GM12878 (cell line): ENCODE measurements at regions not wholly inside any gene's neighbourhood (a gene's known extent, or its start where the extent isn't known, plus 50 kb on each side); places are given as distances from the start of the nearest gene placed in this dataset.

Experiments
- ATAC-seq: fragments of 200-7000 bp; cut with Tn5 transposase; 3 replicates; pipeline ENCODE4 v1.9.1; 2020; ENCODE audit warnings: mild to moderate bottlenecking, moderate library complexity
- BruUV-seq: library from RNA; stranded (reverse); fragments of 400-500 nt; replicated peaks from 2 replicates; lab custom pipeline; 2021; lab: Mats Ljungman, UMichigan
- CTCF ChIA-PET: fragments of 300-600 bp; sonication (Branson Sonifier 250); formaldehyde crosslinking; extraction: SDS; loops from one replicate; lab custom pipeline; 2021; ENCODE audit warnings: inconsistent platforms; lab: Yijun Ruan, JAX
- POLR2A ChIA-PET: fragments of 350-600 bp; formaldehyde crosslinking; extraction: SDS; loops from one replicate; lab custom pipeline; 2021; ENCODE audit warnings: inconsistent platforms; lab: Charles Lee
- RAD21 ChIA-PET: fragments of 300-600 bp; sonication (Branson Sonifier 250); formaldehyde crosslinking; loops from one replicate; lab custom pipeline; 2023; ENCODE audit warnings: antibody characterized with exemption; ENCODE audit not compliant: unreplicated experiment; lab: Charles Lee
- SMC1A ChIA-PET: fragments of 300-600 bp; sonication (Branson Sonifier 250); formaldehyde crosslinking; loops from one replicate; lab custom pipeline; 2023; ENCODE audit not compliant: unreplicated experiment, uncharacterized antibody; lab: Charles Lee
- DNase-seq: peaks from one replicate; pipeline ENCODE4 v3.0.0-alpha.2; 2011; ENCODE audit warnings: low read depth, low spot score
- FAIRE-seq: peaks from 3 replicates; lab custom pipeline; 2011; peaks lifted over from hg19 to GRCh38; lab: Jason Lieb, UNC
- H2AFZ ChIP-seq: 2 replicates; pipeline ENCODE4 v1.6.0; 2011; ENCODE audit warnings: low read depth, low read length, control low read depth; ENCODE audit not compliant: control insufficient read depth
- H3K27ac ChIP-seq: 2 replicates; pipeline ENCODE4 v1.5.1; 2011; ENCODE audit warnings: control low read depth; ENCODE audit not compliant: control insufficient read depth, insufficient read depth
- H3K27me3 ChIP-seq, 2 experiments: replicated peaks in 1 of 2; 2 replicates each; pipeline versions ENCODE4 v1.6.0 to v1.6.1; 2011; ENCODE audit warnings: low read length in 1 of 2; ENCODE audit not compliant: control insufficient read depth in 2 of 2, insufficient read depth in 2 of 2
- H3K36me3 ChIP-seq, 2 experiments: 2 replicates each; pipeline ENCODE4 v1.5.1; 2011; ENCODE audit warnings: low read length in 1 of 2; ENCODE audit not compliant: control insufficient read depth in 2 of 2, insufficient read depth in 2 of 2
- H3K4me1 ChIP-seq: 2 replicates; pipeline ENCODE4 v1.6.1; 2011; ENCODE audit warnings: mild to moderate bottlenecking, low read length, moderate library complexity, mixed read lengths; ENCODE audit not compliant: control insufficient read depth, insufficient read depth
- H3K4me2 ChIP-seq: 2 replicates; pipeline ENCODE4 v1.6.0; 2011; ENCODE audit warnings: control low read depth; ENCODE audit not compliant: control insufficient read depth, insufficient read depth
- H3K4me3 ChIP-seq: fragments of 200-600 bp; sonication (generic); 2 replicates; pipeline ENCODE4 v1.5.1; 2016
- H3K79me2 ChIP-seq: 2 replicates; pipeline ENCODE4 v1.6.0; 2011; ENCODE audit warnings: low read length; ENCODE audit not compliant: control insufficient read depth, insufficient read depth
- H3K9ac ChIP-seq: 2 replicates; pipeline ENCODE4 v1.8.0; 2011; ENCODE audit warnings: low read length, control low read depth, mixed read lengths; ENCODE audit not compliant: control insufficient read depth, insufficient read depth
- H3K9me3 ChIP-seq: replicated peaks from 3 replicates; pipeline ENCODE4 v1.5.1; 2011; ENCODE audit warnings: mild to moderate bottlenecking, low read length; ENCODE audit not compliant: control insufficient read depth, insufficient read depth
- H4K20me1 ChIP-seq: 2 replicates; pipeline ENCODE4 v1.6.0; 2011; ENCODE audit not compliant: control insufficient read depth, insufficient read depth
- BHLHE40 ChIP-seq, 2 experiments: fragments of 450-650 bp in 1 of 2; IDR thresholded peaks; 2 replicates each; pipeline ENCODE4 v1.6.1; 2011 to 2017; ENCODE audit warnings: low read depth in 2 of 2, borderline replicate concordance in 1 of 2, improper control_type of control experiment in 1 of 2, low read length in 1 of 2, mild to moderate bottlenecking in 1 of 2
- IKZF2 ChIP-seq, 2 experiments: fragments of 450-650 bp; IDR thresholded peaks; 2 replicates each; pipeline ENCODE4 v1.6.1; 2017; ENCODE audit warnings: mild to moderate bottlenecking in 2 of 2, moderate library complexity in 2 of 2
- KLF5 ChIP-seq: fragments of 450-650 bp; IDR thresholded peaks from 2 replicates; pipeline ENCODE4 v1.6.1; 2014; ENCODE audit warnings: mild to moderate bottlenecking; ENCODE audit not compliant: partially characterized antibody
- MTA2 ChIP-seq: fragments of 450-650 bp; IDR thresholded peaks from 2 replicates; pipeline ENCODE4 v1.6.1; 2016; ENCODE audit warnings: low read depth, mild to moderate bottlenecking, moderate library complexity
- NBN ChIP-seq: fragments of 450-650 bp; IDR thresholded peaks from 2 replicates; pipeline ENCODE4 v1.6.1; 2016
- RELA ChIP-seq: fragments of 450-650 bp; IDR thresholded peaks from 2 replicates; pipeline ENCODE4 v1.8.0; 2014; ENCODE audit warnings: borderline replicate concordance; ENCODE audit not compliant: partially characterized antibody
- TCF12 ChIP-seq: IDR thresholded peaks from 2 replicates; pipeline ENCODE4 v1.6.1; 2011; ENCODE audit warnings: low read depth, mild to moderate bottlenecking, low read length
- WGBS: methylation state at CpG from one replicate; pipeline ENCODE4 v1.1.6; 2016; ENCODE audit warnings: low lambda C conversion rate; ENCODE audit not compliant: insufficient replicate concordance, insufficient coverage; ENCODE audit errors: missing lambda C conversion rate; 5-methylcytosine and 5-hydroxymethylcytosine counted together
- in situ Hi-C: fragments of 300-500 bp; cut with MboI; formaldehyde crosslinking; loops from 9 replicates; pipeline ENCODE4 v1.14.3; 2018; ENCODE audit warnings: mixed read lengths
- intact Hi-C: fragments of 100-400 bp; cut with micrococcal nuclease; formaldehyde crosslinking; loops from one replicate; pipeline ENCODE4 v1.14.2; 2022; ENCODE audit not compliant: unreplicated experiment
- TF ChIP-seq, protein P1 (sequence below): fragments of 450-650 bp; formaldehyde crosslinking; IDR thresholded peaks from 2 replicates; pipeline ENCODE4 v1.5.0; 2022; ENCODE audit warnings: mild to moderate bottlenecking, missing genetic modification characterization

DNA sequence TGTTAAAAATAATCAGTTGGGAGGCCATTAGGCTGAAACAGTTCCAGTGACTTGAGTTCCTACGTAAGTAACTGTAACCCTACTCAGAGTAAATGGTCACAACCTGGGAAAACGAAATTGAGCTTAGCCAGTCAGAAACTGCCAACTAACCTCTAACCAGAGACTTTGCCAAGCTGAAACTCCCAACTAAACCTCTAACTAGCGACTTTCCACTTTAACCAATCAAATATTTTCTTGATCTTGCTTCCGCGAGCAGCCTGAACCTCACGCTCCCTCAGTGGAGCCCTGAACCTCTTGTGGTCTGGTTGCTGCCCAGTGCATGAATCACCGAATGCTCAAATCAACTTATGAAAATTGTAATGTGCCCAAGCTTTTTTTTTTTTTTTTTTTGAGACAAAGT, 156.2 kb downstream of the MED10 start:
- WGBS: 17% methylated on average over 7 of the region's 7 CpGs
- ATAC-seq (peak; percentile 87), DNase-seq (peak; percentile 69), FAIRE-seq (no peak)
- H3K4me2 ChIP-seq: no peak overlapping the region
- in situ Hi-C loops (no loop called here), intact Hi-C loops (no loop called here)
- TF ChIP-seq BHLHE40 (IDR thresholded peaks at IDR 0.05; ENCODE audit: borderline replicate concordance in 1 of 2, low read depth in 2 of 2, low read length in 1 of 2) (0 out of 4 replicates have a peak, but pooled peaks of 1 of the 2 experiments have one; percentile 4), NBN (no peak), IKZF2 (IDR thresholded peaks at IDR 0.05) (peak in 1 of 2 experiments; percentile 38; a peak in 2 of 4 replicates), MTA2 (peak; percentile 85), TCF12 (0 out of 2 replicates have a peak, but pooled peaks have one; percentile 3), RELA (peak; percentile 52), KLF5 (peak; percentile 27)
- TF ChIP-seq, protein P1, sequence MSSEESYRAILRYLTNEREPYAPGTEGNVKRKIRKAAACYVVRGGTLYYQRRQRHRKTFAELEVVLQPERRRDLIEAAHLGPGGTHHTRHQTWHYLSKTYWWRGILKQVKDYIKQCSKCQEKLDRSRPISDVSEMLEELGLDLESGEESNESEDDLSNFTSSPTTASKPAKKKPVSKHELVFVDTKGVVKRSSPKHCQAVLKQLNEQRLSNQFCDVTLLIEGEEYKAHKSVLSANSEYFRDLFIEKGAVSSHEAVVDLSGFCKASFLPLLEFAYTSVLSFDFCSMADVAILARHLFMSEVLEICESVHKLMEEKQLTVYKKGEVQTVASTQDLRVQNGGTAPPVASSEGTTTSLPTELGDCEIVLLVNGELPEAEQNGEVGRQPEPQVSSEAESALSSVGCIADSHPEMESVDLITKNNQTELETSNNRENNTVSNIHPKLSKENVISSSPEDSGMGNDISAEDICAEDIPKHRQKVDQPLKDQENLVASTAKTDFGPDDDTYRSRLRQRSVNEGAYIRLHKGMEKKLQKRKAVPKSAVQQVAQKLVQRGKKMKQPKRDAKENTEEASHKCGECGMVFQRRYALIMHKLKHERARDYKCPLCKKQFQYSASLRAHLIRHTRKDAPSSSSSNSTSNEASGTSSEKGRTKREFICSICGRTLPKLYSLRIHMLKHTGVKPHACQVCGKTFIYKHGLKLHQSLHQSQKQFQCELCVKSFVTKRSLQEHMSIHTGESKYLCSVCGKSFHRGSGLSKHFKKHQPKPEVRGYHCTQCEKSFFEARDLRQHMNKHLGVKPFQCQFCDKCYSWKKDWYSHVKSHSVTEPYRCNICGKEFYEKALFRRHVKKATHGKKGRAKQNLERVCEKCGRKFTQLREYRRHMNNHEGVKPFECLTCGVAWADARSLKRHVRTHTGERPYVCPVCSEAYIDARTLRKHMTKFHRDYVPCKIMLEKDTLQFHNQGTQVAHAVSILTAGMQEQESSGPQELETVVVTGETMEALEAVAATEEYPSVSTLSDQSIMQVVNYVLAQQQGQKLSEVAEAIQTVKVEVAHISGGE (CRISPR knock-in tag): no peak
- H3K36me3 ChIP-seq: no peaks in the 10 kb centered on the region
- BruUV-seq: no TSS peak
- ChIA-PET RAD21 (interaction anchor here (0.6 to 1.1 kb wide), 6 partner anchors 16 to 272 kb away, joined by 3 to 4 read pairs (median 3); no protein-coding TSS in a partner anchor), SMC1A (interaction anchor here (1.0 to 2.5 kb wide), 10 partner anchors 9 to 54 kb away, joined by 3 to 12 read pairs (median 4); no protein-coding TSS in a partner anchor), CTCF (interaction anchor here (0.8 to 1.0 kb wide), 3 partner anchors 12 to 25 kb away, joined by 3 to 5 read pairs (median 4); no protein-coding TSS in a partner anchor), POLR2A (interaction anchor here (1.5 kb wide), 1 partner anchor 51 kb away, joined by 7 read pairs; no protein-coding TSS in a partner anchor)
- no peaks in the 10 kb centered on the region for H3K79me2 ChIP-seq
- H4K20me1 ChIP-seq: no peaks in the 10 kb centered on the region
- no peak overlapping the region for H3K27ac ChIP-seq
- no peak overlapping the region for H3K4me3 ChIP-seq
- H3K27me3 ChIP-seq: no peaks in the 10 kb centered on the region; a peak in 1 of 4 replicates
- H3K9ac ChIP-seq: no peak overlapping the region
- H3K4me1 ChIP-seq: no peaks in the 10 kb centered on the region
- peaks cover 9% of the 10 kb centered on the region; the same call in 2 of the 3 replicates for H3K9me3 ChIP-seq
- no peak overlapping the region for H2AFZ ChIP-seq
